HCEC 1CT (cell line): ENCODE measurements at regions not wholly inside any gene's neighbourhood (a gene's known extent, or its start where the extent isn't known, plus 50 kb on each side); places are given as distances from the start of the nearest gene placed in this dataset.

Source experiments
- DNase-seq: peaks from one replicate; pipeline ENCODE4 v3.0.0-alpha.2; 2017

- DNase-seq: no peak
These were observed 137.2 kb upstream of the PCBD1 start for GRCh38 chr10:71025535-71025934.

- no peak for DNase-seq
These were observed 139.7 kb upstream of the PCBD1 start for GRCh38 chr10:71028066-71028465.

- no peak for DNase-seq
These were observed 141.1 kb upstream of the PCBD1 start for GRCh38 chr10:71029411-71029892.

- DNase-seq: no peak
These were observed 141.5 kb upstream of the PCBD1 start for GRCh38 chr10:71029907-71030306.

- no peak for DNase-seq
These were observed 142.7 kb upstream of the PCBD1 start for GRCh38 chr10:71031026-71031425.

- no peak for DNase-seq
These were observed 143.2 kb upstream of the PCBD1 start for GRCh38 chr10:71031603-71032002.

GRCh38 chr10:71032887-71033286 lies 144.5 kb upstream of the PCBD1 start:
- DNase-seq: no peak

GRCh38 chr10:71033396-71033980 lies 145.1 kb upstream of the PCBD1 start:
- no peak for DNase-seq

GRCh38 chr10:71035511-71036296 lies 147.3 kb upstream of the PCBD1 start:
- DNase-seq: no peak

- no peak for DNase-seq
These were observed 148.1 kb upstream of the PCBD1 start for GRCh38 chr10:71036297-71036966.

- no peak for DNase-seq
These were observed 149.8 kb upstream of the PCBD1 start for GRCh38 chr10:71038091-71038633.

GRCh38 chr10:71038921-71039320 lies 150.6 kb upstream of the PCBD1 start:
- no peak for DNase-seq

GRCh38 chr10:71039551-71039950 lies 151.2 kb upstream of the PCBD1 start:
- DNase-seq: no peak

- DNase-seq: no peak
These were observed 152.0 kb upstream of the PCBD1 start for GRCh38 chr10:71040343-71040742.

- no peak for DNase-seq
These were observed 152.7 kb upstream of the PCBD1 start for GRCh38 chr10:71040846-71041605.

- DNase-seq: no peak
These were observed 153.9 kb upstream of the PCBD1 start for GRCh38 chr10:71042216-71042615.

- no peak for DNase-seq
These were observed 154.3 kb upstream of the PCBD1 start for GRCh38 chr10:71042699-71043098.

GRCh38 chr10:71043858-71044257 lies 155.5 kb upstream of the PCBD1 start:
- DNase-seq: no peak

GRCh38 chr10:71044720-71045119 lies 156.4 kb upstream of the PCBD1 start:
- no peak for DNase-seq

- no peak for DNase-seq
These were observed 156.9 kb upstream of the PCBD1 start for GRCh38 chr10:71045204-71045809.

- no peak for DNase-seq
These were observed 157.6 kb upstream of the PCBD1 start for GRCh38 chr10:71045936-71046335.

GRCh38 chr10:71046747-71047146 lies 158.4 kb upstream of the PCBD1 start:
- no peak for DNase-seq
